KMS-11 (cell line): ENCODE measurements at regions not wholly inside any gene's neighbourhood (a gene's known extent, or its start where the extent isn't known, plus 50 kb on each side); places are given as distances from the start of the nearest gene placed in this dataset.

Source experiments
- H2AFZ ChIP-seq: fragments of 200-600 bp; sonication (generic); 2 replicates; pipeline ENCODE4 v1.6.1; 2016; ENCODE audit warnings: antibody characterized with exemption, mixed run types, low read depth
- H3K27ac ChIP-seq: fragments of 200-600 bp; sonication (generic); 2 replicates; pipeline ENCODE4 v1.6.1; 2016; ENCODE audit warnings: mild to moderate bottlenecking, mixed run types
- H3K27me3 ChIP-seq: fragments of 200-600 bp; sonication (generic); 2 replicates; pipeline ENCODE4 v1.6.1; 2017; ENCODE audit warnings: mild to moderate bottlenecking, low read depth, mixed run types, moderate library complexity; ENCODE audit not compliant: insufficient read depth
- H3K36me3 ChIP-seq: fragments of 200-600 bp; sonication (generic); 2 replicates; pipeline ENCODE4 v1.6.1; 2017; ENCODE audit warnings: mild to moderate bottlenecking, mixed run types; ENCODE audit not compliant: insufficient read depth
- H3K4me1 ChIP-seq: fragments of 200-600 bp; sonication (generic); 2 replicates; pipeline ENCODE4 v1.6.1; 2016; ENCODE audit warnings: mild to moderate bottlenecking, low read depth, mixed run types; ENCODE audit not compliant: poor library complexity, severe bottlenecking
- H3K4me2 ChIP-seq: fragments of 200-600 bp; sonication (generic); 2 replicates; pipeline ENCODE4 v1.7.0; 2016; ENCODE audit warnings: mild to moderate bottlenecking, mixed run types
- H3K4me3 ChIP-seq: fragments of 200-600 bp; sonication (generic); IDR thresholded peaks from 2 replicates; pipeline ENCODE4 v1.6.1; 2017; ENCODE audit warnings: low read depth, low read length, mixed read lengths; ENCODE audit not compliant: insufficient read depth
- H3K79me2 ChIP-seq: fragments of 200-600 bp; sonication (generic); 2 replicates; pipeline ENCODE4 v1.6.1; 2016; ENCODE audit warnings: low read depth, mixed run types; ENCODE audit not compliant: insufficient read depth
- H3K9ac ChIP-seq: fragments of 200-600 bp; sonication (generic); 2 replicates; pipeline ENCODE4 v1.6.1; 2016; ENCODE audit warnings: mild to moderate bottlenecking, mixed run types
- H4K20me1 ChIP-seq: fragments of 200-600 bp; sonication (generic); 2 replicates; pipeline ENCODE4 v1.6.1; 2016; ENCODE audit warnings: mild to moderate bottlenecking, mixed run types; ENCODE audit not compliant: insufficient read depth
- TF ChIP-seq, protein P1 (sequence below): fragments of 200-600 bp; sonication (generic); conservative IDR thresholded peaks from 2 replicates; pipeline ENCODE4 v1.6.1; 2017; ENCODE audit warnings: low read depth, mild to moderate bottlenecking, antibody characterized with exemption, low read length, moderate library complexity, mixed read lengths

DNA sequence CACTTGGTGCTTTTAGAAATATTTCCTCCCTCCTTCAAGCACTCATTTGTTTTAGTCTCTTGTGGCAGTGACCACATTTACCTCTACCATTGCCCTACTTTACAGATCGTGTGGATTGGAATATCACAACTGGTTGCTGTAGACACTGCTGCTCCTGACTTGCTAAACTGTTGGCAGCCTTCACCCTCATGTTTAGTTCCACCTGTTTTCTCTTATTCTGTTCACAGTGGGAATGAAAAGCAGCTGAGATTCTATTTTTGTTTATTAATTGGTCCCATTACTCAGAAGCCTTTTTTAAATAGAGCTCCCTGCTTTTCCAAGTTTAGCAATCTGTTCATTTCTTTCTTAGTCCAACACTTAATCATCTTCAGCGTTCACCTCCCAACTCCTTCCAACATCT lies 308.9 kb downstream of the RWDD3 start:
- Histone ChIP-seq H4K20me1 (no peaks in the 10 kb centered on the region), H3K4me3 (no peak overlapping the region), H3K9ac (no peak overlapping the region), H3K27me3 (no peaks in the 10 kb centered on the region), H3K79me2 (no peaks in the 10 kb centered on the region), H3K4me1 (no peaks in the 10 kb centered on the region), H3K4me2 (no peak overlapping the region), H2AFZ (no peak overlapping the region), H3K27ac (no peak overlapping the region), H3K36me3 (no peaks in the 10 kb centered on the region)
- TF ChIP-seq, protein P1, sequence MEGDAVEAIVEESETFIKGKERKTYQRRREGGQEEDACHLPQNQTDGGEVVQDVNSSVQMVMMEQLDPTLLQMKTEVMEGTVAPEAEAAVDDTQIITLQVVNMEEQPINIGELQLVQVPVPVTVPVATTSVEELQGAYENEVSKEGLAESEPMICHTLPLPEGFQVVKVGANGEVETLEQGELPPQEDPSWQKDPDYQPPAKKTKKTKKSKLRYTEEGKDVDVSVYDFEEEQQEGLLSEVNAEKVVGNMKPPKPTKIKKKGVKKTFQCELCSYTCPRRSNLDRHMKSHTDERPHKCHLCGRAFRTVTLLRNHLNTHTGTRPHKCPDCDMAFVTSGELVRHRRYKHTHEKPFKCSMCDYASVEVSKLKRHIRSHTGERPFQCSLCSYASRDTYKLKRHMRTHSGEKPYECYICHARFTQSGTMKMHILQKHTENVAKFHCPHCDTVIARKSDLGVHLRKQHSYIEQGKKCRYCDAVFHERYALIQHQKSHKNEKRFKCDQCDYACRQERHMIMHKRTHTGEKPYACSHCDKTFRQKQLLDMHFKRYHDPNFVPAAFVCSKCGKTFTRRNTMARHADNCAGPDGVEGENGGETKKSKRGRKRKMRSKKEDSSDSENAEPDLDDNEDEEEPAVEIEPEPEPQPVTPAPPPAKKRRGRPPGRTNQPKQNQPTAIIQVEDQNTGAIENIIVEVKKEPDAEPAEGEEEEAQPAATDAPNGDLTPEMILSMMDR: no peak

- H3K4me2 ChIP-seq: no peak overlapping the region
- no peak overlapping the region for H3K27ac ChIP-seq
- H3K36me3 ChIP-seq: no peaks in the 10 kb centered on the region
- no peak overlapping the region for H3K4me3 ChIP-seq
- H2AFZ ChIP-seq: no peak overlapping the region
- TF ChIP-seq, protein P1: no peak
- H3K9ac ChIP-seq: no peak overlapping the region
- H3K79me2 ChIP-seq: no peaks in the 10 kb centered on the region
- H4K20me1 ChIP-seq: no peaks in the 10 kb centered on the region
- no peaks in the 10 kb centered on the region for H3K4me1 ChIP-seq
- no peaks in the 10 kb centered on the region for H3K27me3 ChIP-seq
These were observed 313.0 kb downstream of the RWDD3 start for GRCh38 chr1:95547005-95547404.

DNA sequence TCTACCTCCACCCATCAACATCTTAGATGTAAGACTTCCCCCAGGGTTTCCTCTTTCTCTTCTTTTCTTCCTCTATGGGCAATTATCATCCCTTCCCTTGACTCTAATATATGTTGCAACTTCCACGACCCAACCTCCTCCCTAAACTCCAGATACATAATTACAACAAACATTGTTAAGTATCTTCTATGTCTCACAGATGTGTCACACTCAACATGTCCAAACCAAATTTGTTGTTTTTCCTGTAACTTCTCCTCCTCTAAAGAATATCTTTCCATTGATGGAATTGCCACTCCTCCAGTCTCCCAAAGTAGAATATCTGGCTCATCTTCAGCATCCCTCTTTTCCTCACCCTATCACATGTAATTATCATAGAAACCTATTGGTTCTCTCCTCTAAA lies 314.2 kb downstream of the RWDD3 start:
- Histone ChIP-seq H3K27me3 (no peaks in the 10 kb centered on the region), H2AFZ (no peak overlapping the region), H4K20me1 (no peaks in the 10 kb centered on the region), H3K9ac (no peak overlapping the region), H3K27ac (no peak overlapping the region), H3K4me1 (no peaks in the 10 kb centered on the region), H3K4me3 (no peak overlapping the region), H3K4me2 (no peak overlapping the region), H3K36me3 (no peaks in the 10 kb centered on the region), H3K79me2 (no peaks in the 10 kb centered on the region)
- TF ChIP-seq, protein P1: no peak

- H3K79me2 ChIP-seq: no peaks in the 10 kb centered on the region
- TF ChIP-seq, protein P1: no peak
- H4K20me1 ChIP-seq: no peaks in the 10 kb centered on the region
- no peaks in the 10 kb centered on the region for H3K4me1 ChIP-seq
- no peak overlapping the region for H3K27ac ChIP-seq
- H3K4me2 ChIP-seq: no peak overlapping the region
- H2AFZ ChIP-seq: no peak overlapping the region
- H3K27me3 ChIP-seq: no peaks in the 10 kb centered on the region
- no peak overlapping the region for H3K4me3 ChIP-seq
- H3K36me3 ChIP-seq: no peaks in the 10 kb centered on the region
- no peak overlapping the region for H3K9ac ChIP-seq
These were observed 317.2 kb downstream of the RWDD3 start for GRCh38 chr1:95551201-95551600.
